SK-N-SH (cell line): ENCODE measurements at regions not wholly inside any gene's neighbourhood (a gene's known extent, or its start where the extent isn't known, plus 50 kb on each side); places are given as distances from the start of the nearest gene placed in this dataset.

Source experiments
- CTCF ChIA-PET: fragments of 300-600, 350-600 bp; formaldehyde crosslinking; extraction: SDS; loops from one replicate; lab custom pipeline; 2021; lab: Yijun Ruan, JAX
- POLR2A ChIA-PET: fragments of 350-600 bp; sonication (Branson Sonifier 250); formaldehyde crosslinking; extraction: SDS; loops from one replicate; lab custom pipeline; 2020; ENCODE audit warnings: antibody characterized with exemption, inconsistent platforms; lab: Yijun Ruan, JAX
- DNase-seq: peaks from one replicate; pipeline ENCODE4 v3.0.0; 2012
- H2AFZ ChIP-seq: fragments of 200-600 bp; sonication (generic); 2 replicates; pipeline ENCODE4 v1.8.1; 2016; ENCODE audit warnings: antibody characterized with exemption, mild to moderate bottlenecking, low read depth
- H3F3A ChIP-seq: fragments of 200-600 bp; sonication (generic); replicated peaks from 2 replicates; pipeline ENCODE3; 2016; ENCODE audit warnings: antibody characterized with exemption, mild to moderate bottlenecking; ENCODE audit not compliant: insufficient read depth
- H3K27ac ChIP-seq, 2 experiments: fragments of 200-500 bp in 1 of 2; fragments of 200-600 bp in 1 of 2; sonication (Bioruptor generic) in 1 of 2; sonication (generic), shearing (Covaris generic) in 1 of 2; 2 replicates each; pipeline versions ENCODE4 v1.5.1 to v1.6.1; 2014 to 2016; ENCODE audit warnings: low read depth in 2 of 2, inconsistent platforms in 1 of 2, low read length in 1 of 2, mild to moderate bottlenecking in 1 of 2, mixed read lengths in 1 of 2
- H3K27me3 ChIP-seq: fragments of 200-600 bp; sonication (generic), shearing (Covaris generic); 2 replicates; pipeline ENCODE4 v1.6.1; 2016; ENCODE audit warnings: mixed run types; ENCODE audit not compliant: insufficient read depth
- H3K36me3 ChIP-seq, 2 experiments: fragments of 200-500 bp in 1 of 2; fragments of 200-600 bp in 1 of 2; sonication (Bioruptor generic) in 1 of 2; sonication (generic) in 1 of 2; replicated peaks in 1 of 2; 2 replicates each; pipeline versions ENCODE3 to v1.5.1; 2014 to 2016; ENCODE audit warnings: low read length in 1 of 2, mild to moderate bottlenecking in 1 of 2; ENCODE audit not compliant: insufficient read depth in 2 of 2, control insufficient read depth in 1 of 2
- H3K4me1 ChIP-seq, 2 experiments: fragments of 200-500 bp in 1 of 2; fragments of 200-600 bp in 1 of 2; sonication (Bioruptor generic) in 1 of 2; sonication (generic), shearing (Covaris generic) in 1 of 2; 2 replicates each; pipeline versions ENCODE4 v1.5.1 to v1.6.1; 2014 to 2016; ENCODE audit warnings: low read depth in 1 of 2, low read length in 1 of 2, mixed run types in 1 of 2; ENCODE audit not compliant: insufficient read depth in 2 of 2, control insufficient read depth in 1 of 2
- H3K4me2 ChIP-seq: fragments of 200-600 bp; sonication (generic), shearing (Covaris generic); 2 replicates; pipeline ENCODE4 v1.6.1; 2017; ENCODE audit warnings: mixed run types
- H3K4me3 ChIP-seq, 2 experiments: fragments of 200-500 bp in 1 of 2; fragments of 200-600 bp in 1 of 2; sonication (Bioruptor generic) in 1 of 2; sonication (generic), shearing (Covaris generic) in 1 of 2; 2 replicates each; pipeline versions ENCODE4 v1.5.1 to v1.8.1; 2014 to 2016; ENCODE audit warnings: low read depth in 2 of 2, inconsistent platforms in 1 of 2, low read length in 1 of 2, mild to moderate bottlenecking in 1 of 2, mixed read lengths in 1 of 2, moderate library complexity in 1 of 2
- H3K79me2 ChIP-seq: fragments of 200-600 bp; sonication (generic); 2 replicates; pipeline ENCODE4 v1.8.1; 2017; ENCODE audit warnings: mild to moderate bottlenecking; ENCODE audit not compliant: insufficient read depth
- H3K9ac ChIP-seq: fragments of 200-600 bp; sonication (generic); 2 replicates; pipeline ENCODE4 v1.6.1; 2017; ENCODE audit warnings: mixed run types
- H3K9me2 ChIP-seq: fragments of 200-600 bp; sonication (generic); 2 replicates; pipeline ENCODE4 v1.6.1; 2017; ENCODE audit warnings: mixed run types
- H3K9me3 ChIP-seq: fragments of 200-600 bp; sonication (generic); 2 replicates; pipeline ENCODE4 v1.6.1; 2017; ENCODE audit warnings: mixed run types, mild to moderate bottlenecking, moderate library complexity
- H4K20me1 ChIP-seq: fragments of 200-600 bp; sonication (generic); 2 replicates; pipeline ENCODE4 v1.6.1; 2017; ENCODE audit warnings: mild to moderate bottlenecking, mixed run types; ENCODE audit not compliant: insufficient read depth
- ELF1 ChIP-seq: IDR thresholded peaks from 2 replicates; pipeline ENCODE4 v1.4.0; 2012
- EP300 ChIP-seq, 2 experiments: IDR thresholded peaks; 2 replicates each; pipeline versions ENCODE4 v1.4.0 to v1.6.1; 2012; ENCODE audit warnings: borderline replicate concordance in 1 of 2, low read depth in 1 of 2, low read length in 1 of 2
- EZH2phosphoT487 ChIP-seq: fragments of 200-600 bp; sonication (generic); IDR thresholded peaks from 2 replicates; pipeline ENCODE4 v1.6.1; 2017; ENCODE audit warnings: low read depth, mixed run types, mild to moderate bottlenecking, antibody characterized with exemption, moderate library complexity, borderline replicate concordance
- FOSL2 ChIP-seq: IDR thresholded peaks from 2 replicates; pipeline ENCODE4 v1.4.0; 2012; ENCODE audit warnings: low read depth, mild to moderate bottlenecking, moderate library complexity, borderline replicate concordance
- FOXJ3 ChIP-seq: sonication (generic); formaldehyde crosslinking; IDR thresholded peaks from 2 replicates; pipeline ENCODE4 v1.5.1; 2020; ENCODE audit warnings: mild to moderate bottlenecking, missing genetic modification reagents
- FOXM1 ChIP-seq: IDR thresholded peaks from 2 replicates; pipeline ENCODE4 v1.4.0; 2012; ENCODE audit warnings: low read depth, mild to moderate bottlenecking
- GABPA ChIP-seq: IDR thresholded peaks from 2 replicates; pipeline ENCODE4 v1.4.0; 2012; ENCODE audit warnings: low read depth, mild to moderate bottlenecking
- GATA2 ChIP-seq: sonication (generic); formaldehyde crosslinking; IDR thresholded peaks from 2 replicates; pipeline ENCODE4 v1.5.0; 2020; ENCODE audit warnings: mild to moderate bottlenecking, missing genetic modification reagents
- IRF3 ChIP-seq: fragments of 150-350 bp; IDR thresholded peaks from 2 replicates; pipeline ENCODE4 v1.6.1; 2016; ENCODE audit warnings: mild to moderate bottlenecking, low read depth, low read length
- MAX ChIP-seq: IDR thresholded peaks from 2 replicates; pipeline ENCODE4 v1.4.0; 2012; ENCODE audit warnings: low read depth
- MXI1 ChIP-seq: IDR thresholded peaks from 2 replicates; pipeline ENCODE4 v1.6.1; 2012; ENCODE audit warnings: mild to moderate bottlenecking, low read depth, low read length, improper control_type of control experiment
- NFIC ChIP-seq: IDR thresholded peaks from 2 replicates; pipeline ENCODE4 v1.4.0; 2012; ENCODE audit warnings: borderline replicate concordance
- NRF1 ChIP-seq: IDR thresholded peaks from 2 replicates; pipeline ENCODE4 v1.6.1; 2012; ENCODE audit warnings: low read depth, mild to moderate bottlenecking, low read length
- RAD21 ChIP-seq: IDR thresholded peaks from 2 replicates; pipeline ENCODE4 v1.6.1; 2012; ENCODE audit warnings: mild to moderate bottlenecking, low read length
- RCOR1 ChIP-seq: fragments of 150-350 bp; IDR thresholded peaks from 2 replicates; pipeline ENCODE4 v1.6.1; 2017; ENCODE audit warnings: antibody characterized with exemption, low read length
- RXRA ChIP-seq: IDR thresholded peaks from 2 replicates; pipeline ENCODE4 v1.4.0; 2012; ENCODE audit warnings: low read depth, mild to moderate bottlenecking, borderline replicate concordance
- SMC3 ChIP-seq: IDR thresholded peaks from 2 replicates; pipeline ENCODE4 v1.6.1; 2012; ENCODE audit warnings: low read depth, low read length, improper control_type of control experiment
- TAF1 ChIP-seq: IDR thresholded peaks from 2 replicates; pipeline ENCODE4 v1.6.1; 2012; ENCODE audit warnings: low read depth, mild to moderate bottlenecking, low read length, moderate library complexity, borderline replicate concordance
- TCF12 ChIP-seq: IDR thresholded peaks from 2 replicates; pipeline ENCODE4 v1.4.0; 2012
- TEAD4 ChIP-seq: IDR thresholded peaks from 2 replicates; pipeline ENCODE4 v1.4.0; 2012; ENCODE audit warnings: mild to moderate bottlenecking, borderline replicate concordance; ENCODE audit not compliant: insufficient read depth
- USF1 ChIP-seq: IDR thresholded peaks from 2 replicates; pipeline ENCODE4 v1.4.0; 2012; ENCODE audit warnings: low read depth, borderline replicate concordance
- YY1 ChIP-seq: IDR thresholded peaks from 2 replicates; pipeline ENCODE4 v1.4.0; 2012; ENCODE audit warnings: low read depth, mild to moderate bottlenecking
- ZBTB33 ChIP-seq: IDR thresholded peaks from 2 replicates; pipeline ENCODE4 v1.4.0; 2012; ENCODE audit warnings: low read depth, borderline replicate concordance
- WGBS: methylation state at CpG from one replicate; pipeline ENCODE4 v1.1.6; 2017; ENCODE audit warnings: low lambda C conversion rate; 5-methylcytosine and 5-hydroxymethylcytosine counted together

GRCh38 chr12:24539646-24540045 lies 409.3 kb downstream of the BCAT1 start:
- Histone ChIP-seq H3K9ac (no peak overlapping the region), H3K4me3 (no peak overlapping the region), H3K4me1 (no peaks in the 10 kb centered on the region; a peak in 1 of 4 replicates), H3K27me3 (no peaks in the 10 kb centered on the region), H2AFZ (no peak overlapping the region), H3K9me3 (no peaks in the 10 kb centered on the region), H3F3A (no peaks in the 10 kb centered on the region), H3K36me3 (no peaks in the 10 kb centered on the region), H3K9me2 (no peaks in the 10 kb centered on the region), H4K20me1 (no peaks in the 10 kb centered on the region), H3K27ac (no peak overlapping the region), H3K4me2 (no peak overlapping the region), H3K79me2 (no peaks in the 10 kb centered on the region)
- WGBS = 83% methylated on average over 3 of the region's 3 CpGs
- ChIA-PET CTCF (no interaction called here), POLR2A (no interaction called here)
- DNase-seq = no peak
- TF ChIP-seq MAX (no peak), GATA2 (CRISPR knock-in tag) (no peak), RAD21 (no peak), TCF12 (no peak), RCOR1 (no peak), ELF1 (no peak), NRF1 (no peak), SMC3 (no peak), TAF1 (no peak), YY1 (no peak), USF1 (no peak), FOSL2 (no peak), TEAD4 (no peak), GABPA (no peak), EP300 (IDR thresholded peaks at IDR 0.05; ENCODE audit: borderline replicate concordance in 1 of 2, low read depth in 1 of 2, low read length in 1 of 2) (no peak)

- H3K4me2 ChIP-seq = no peak overlapping the region
- H3F3A ChIP-seq = no peaks in the 10 kb centered on the region
- no peaks in the 10 kb centered on the region for H4K20me1 ChIP-seq
- H3K9me2 ChIP-seq = no peaks in the 10 kb centered on the region
- no peak overlapping the region for H2AFZ ChIP-seq
- DNase-seq = no peak
- no peak overlapping the region for H3K4me3 ChIP-seq
- no peaks in the 10 kb centered on the region for H3K36me3 ChIP-seq
- no peak overlapping the region for H3K9ac ChIP-seq
- H3K9me3 ChIP-seq = no peaks in the 10 kb centered on the region
- H3K27ac ChIP-seq = no peak overlapping the region
- ChIA-PET CTCF (interaction anchor here (1.0 kb wide), 1 partner anchor 9 kb away, joined by 3 read pairs; no protein-coding TSS in a partner anchor), POLR2A (no interaction called here)
- no peaks in the 10 kb centered on the region for H3K27me3 ChIP-seq
- WGBS = 78% methylated on average over 3 of the region's 3 CpGs
- no peaks in the 10 kb centered on the region for H3K79me2 ChIP-seq
- no peak for TF ChIP-seq ZBTB33
- TF ChIP-seq EZH2phosphoT487 = no peak
- no peak for TF ChIP-seq MXI1
- TF ChIP-seq FOXJ3 (CRISPR knock-in tag) = no peak
- no peak for TF ChIP-seq IRF3
- no peak for TF ChIP-seq FOXM1
- TF ChIP-seq FOSL2 = no peak
- TF ChIP-seq RXRA = no peak
- TF ChIP-seq NFIC = no peak
- TF ChIP-seq GATA2 (CRISPR knock-in tag) = no peak
- no peak for TF ChIP-seq RAD21
- no peak for TF ChIP-seq ELF1
- H3K4me1 ChIP-seq = no peaks in the 10 kb centered on the region; a peak in 1 of 4 replicates
These were observed 411.6 kb downstream of the BCAT1 start for GRCh38 chr12:24537083-24537860.
